ENCODE measurements at regions not wholly inside any gene's neighbourhood (a gene's known extent, or its start where the extent isn't known, plus 50 kb on each side); places are given as distances from the start of the nearest gene placed in this dataset.

DNA sequence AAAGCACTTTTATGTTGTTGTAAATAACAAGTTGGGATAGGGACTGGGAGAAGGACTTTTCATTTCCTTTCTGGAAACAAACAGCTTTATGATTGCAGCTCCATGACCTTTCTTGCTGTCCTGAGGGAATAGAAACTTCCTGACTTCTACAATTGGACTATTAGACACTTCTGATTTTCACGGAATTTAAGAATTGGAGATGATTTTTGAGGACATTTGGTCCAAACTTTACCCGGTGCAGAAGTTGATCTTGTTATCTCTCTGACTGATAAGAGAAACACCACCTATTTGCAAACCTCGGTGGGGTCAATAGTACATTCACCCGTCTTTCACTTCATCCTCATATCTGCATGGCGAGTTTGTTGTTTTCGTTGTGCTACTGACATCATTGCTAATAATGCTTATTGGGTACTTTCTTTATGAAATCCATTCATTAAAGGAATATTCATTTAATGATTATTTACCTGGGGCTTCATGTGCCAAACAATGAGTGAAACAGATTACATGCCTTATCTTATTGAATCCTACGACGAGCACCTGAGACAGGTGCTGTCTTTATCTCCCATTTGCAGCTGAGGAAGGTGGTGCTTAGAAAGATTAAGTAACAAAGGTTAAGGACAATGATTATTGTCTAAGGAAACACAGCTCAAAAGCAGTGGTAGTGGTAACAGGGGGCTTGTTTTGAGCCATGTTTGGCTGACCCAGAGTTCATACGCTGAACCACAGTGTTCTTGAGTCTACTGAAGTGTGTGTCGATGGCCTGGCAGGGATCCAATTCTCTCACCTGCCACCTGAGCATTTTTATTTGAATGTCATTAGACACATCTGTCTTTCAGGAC is 176.9 kb upstream of the FAM20A start:
- no peaks in the 10 kb centered on the region for H3K9me3 ChIP-seq (ENCODE audit: control insufficient read depth in 2 of 3, insufficient read depth in 1 of 3, low read length in 3 of 3)
- H3K27ac ChIP-seq (ENCODE audit: low read depth in 2 of 2, low read length in 2 of 2) = peak overlapping the region in 1 of 2 donors; percentile 13
- peaks cover 0 to 3% (median 0%) of the 10 kb centered on the region in 3 donors for H3K4me1 ChIP-seq (ENCODE audit: control insufficient read depth in 2 of 3, insufficient read depth in 2 of 3, low read depth in 1 of 3, low read length in 3 of 3)
- TF ChIP-seq, protein P1, sequence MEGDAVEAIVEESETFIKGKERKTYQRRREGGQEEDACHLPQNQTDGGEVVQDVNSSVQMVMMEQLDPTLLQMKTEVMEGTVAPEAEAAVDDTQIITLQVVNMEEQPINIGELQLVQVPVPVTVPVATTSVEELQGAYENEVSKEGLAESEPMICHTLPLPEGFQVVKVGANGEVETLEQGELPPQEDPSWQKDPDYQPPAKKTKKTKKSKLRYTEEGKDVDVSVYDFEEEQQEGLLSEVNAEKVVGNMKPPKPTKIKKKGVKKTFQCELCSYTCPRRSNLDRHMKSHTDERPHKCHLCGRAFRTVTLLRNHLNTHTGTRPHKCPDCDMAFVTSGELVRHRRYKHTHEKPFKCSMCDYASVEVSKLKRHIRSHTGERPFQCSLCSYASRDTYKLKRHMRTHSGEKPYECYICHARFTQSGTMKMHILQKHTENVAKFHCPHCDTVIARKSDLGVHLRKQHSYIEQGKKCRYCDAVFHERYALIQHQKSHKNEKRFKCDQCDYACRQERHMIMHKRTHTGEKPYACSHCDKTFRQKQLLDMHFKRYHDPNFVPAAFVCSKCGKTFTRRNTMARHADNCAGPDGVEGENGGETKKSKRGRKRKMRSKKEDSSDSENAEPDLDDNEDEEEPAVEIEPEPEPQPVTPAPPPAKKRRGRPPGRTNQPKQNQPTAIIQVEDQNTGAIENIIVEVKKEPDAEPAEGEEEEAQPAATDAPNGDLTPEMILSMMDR (IDR thresholded peaks at IDR 0.05; ENCODE audit: borderline replicate concordance, extremely low read depth, insufficient read depth) = no peak
- intact Hi-C loops (cut with DNase I) = loop anchor here (5.0 to 10.0 kb wide), 2 partner anchors 197 to 459 kb away; no protein-coding TSS in a partner anchor
- no peak overlapping the region for H3K4me3 ChIP-seq (ENCODE audit: low read length in 3 of 3)
- no peaks in the 10 kb centered on the region for H3K27me3 ChIP-seq (ENCODE audit: control insufficient read depth, insufficient read depth, low read length)
- no peak for FAIRE-seq
- H3K36me3 ChIP-seq (ENCODE audit: control insufficient read depth in 2 of 3, insufficient read depth in 3 of 3, low read length in 3 of 3) = no peaks in the 10 kb centered on the region
- no peak overlapping the region for H3K9ac ChIP-seq (ENCODE audit: low read length in 3 of 3)
- DNase-seq = no peak

DNA sequence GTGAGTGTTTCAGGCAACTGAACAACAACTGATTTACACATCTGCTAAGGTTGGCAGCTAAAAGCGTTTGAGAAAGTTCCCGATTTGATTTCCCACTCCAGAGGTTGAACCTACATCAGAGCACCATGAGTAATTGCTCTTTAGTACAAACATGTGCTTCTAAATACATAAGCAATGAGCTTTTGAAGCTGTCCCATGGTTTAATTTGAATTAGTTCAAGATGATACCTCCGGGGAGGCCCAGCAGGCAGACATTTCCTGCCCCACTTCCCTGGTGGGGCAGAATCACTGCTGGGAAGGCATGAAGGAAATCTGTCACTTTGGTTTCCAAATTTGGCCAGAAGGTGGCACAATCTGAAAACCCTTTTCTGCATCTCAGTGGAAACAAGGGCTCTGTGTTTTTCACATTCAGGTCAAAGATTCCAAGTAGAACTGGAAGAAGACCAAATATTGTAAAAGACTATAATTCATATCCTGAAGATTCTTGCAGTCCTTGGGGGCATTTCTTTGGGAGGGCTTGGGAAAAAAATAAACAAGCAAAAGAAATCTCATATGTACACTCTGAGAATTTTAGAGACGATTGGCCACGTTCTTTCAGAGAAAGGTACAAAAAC is 176.2 kb upstream of the FAM20A start:
- TF ChIP-seq, protein P1 (IDR thresholded peaks at IDR 0.05; ENCODE audit: borderline replicate concordance, extremely low read depth, insufficient read depth) = peak; percentile 78
- no peaks in the 10 kb centered on the region for H3K9me3 ChIP-seq (ENCODE audit: control insufficient read depth in 2 of 3, insufficient read depth in 1 of 3, low read length in 3 of 3)
- FAIRE-seq = peak; percentile 71
- peaks cover 0 to 3% (median 0%) of the 10 kb centered on the region in 3 donors for H3K4me1 ChIP-seq (ENCODE audit: control insufficient read depth in 2 of 3, insufficient read depth in 2 of 3, low read depth in 1 of 3, low read length in 3 of 3)
- peak overlapping the region in 1 of 2 donors; percentile 13 for H3K27ac ChIP-seq (ENCODE audit: low read depth in 2 of 2, low read length in 2 of 2)
- intact Hi-C loops (cut with DNase I) = loop anchor here (5.0 to 10.0 kb wide), 2 partner anchors 197 to 460 kb away; no protein-coding TSS in a partner anchor
- no peaks in the 10 kb centered on the region for H3K36me3 ChIP-seq (ENCODE audit: control insufficient read depth in 2 of 3, insufficient read depth in 3 of 3, low read length in 3 of 3)
- no peaks in the 10 kb centered on the region for H3K27me3 ChIP-seq (ENCODE audit: control insufficient read depth, insufficient read depth, low read length)
- H3K4me3 ChIP-seq (ENCODE audit: low read length in 3 of 3) = no peak overlapping the region
- DNase-seq = peak in 4 of 5 donors; percentile 46 to 91 (median 68)
- no peak overlapping the region for H3K9ac ChIP-seq (ENCODE audit: low read length in 3 of 3)

DNA sequence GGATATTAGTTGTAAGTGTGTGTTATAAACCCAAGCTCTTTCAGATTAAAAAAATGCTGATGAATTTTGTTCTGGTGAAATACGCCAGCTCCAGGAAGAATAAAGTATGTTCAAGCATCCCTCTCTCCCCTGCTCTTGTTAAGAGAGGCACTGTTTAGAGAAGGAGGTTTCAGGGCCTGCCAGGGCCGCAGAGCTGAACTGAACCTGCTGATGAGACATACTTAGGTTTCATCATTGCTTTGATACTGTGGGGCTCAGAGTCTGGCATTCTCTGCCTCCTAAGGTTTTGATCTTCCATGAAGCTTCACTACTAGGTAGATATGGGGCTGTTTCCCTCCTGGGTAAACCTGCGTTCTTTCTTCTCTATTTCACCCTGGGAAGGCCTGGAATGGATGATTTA is 175.3 kb upstream of the FAM20A start:
- TF ChIP-seq, protein P1 (IDR thresholded peaks at IDR 0.05; ENCODE audit: borderline replicate concordance, extremely low read depth, insufficient read depth) = no peak
- no peak for DNase-seq

More for the DNA sequence above, 175.3 kb upstream of the FAM20A start:
- H3K9me3 ChIP-seq (ENCODE audit: control insufficient read depth in 2 of 3, insufficient read depth in 1 of 3, low read length in 3 of 3) = no peaks in the 10 kb centered on the region
- H3K4me3 ChIP-seq (ENCODE audit: low read length in 3 of 3) = no peak overlapping the region
- no peaks in the 10 kb centered on the region for H3K27me3 ChIP-seq (ENCODE audit: control insufficient read depth, insufficient read depth, low read length)
- H3K27ac ChIP-seq (ENCODE audit: low read depth in 2 of 2, low read length in 2 of 2) = peak overlapping the region in 1 of 2 donors; percentile 8
- intact Hi-C loops (cut with DNase I) = loop anchor here (5.0 to 10.0 kb wide), 2 partner anchors 198 to 461 kb away; no protein-coding TSS in a partner anchor
- peaks cover 0 to 3% (median 0%) of the 10 kb centered on the region in 3 donors for H3K4me1 ChIP-seq (ENCODE audit: control insufficient read depth in 2 of 3, insufficient read depth in 2 of 3, low read depth in 1 of 3, low read length in 3 of 3)
- no peak overlapping the region for H3K9ac ChIP-seq (ENCODE audit: low read length in 3 of 3)
- no peak for FAIRE-seq
- no peaks in the 10 kb centered on the region for H3K36me3 ChIP-seq (ENCODE audit: control insufficient read depth in 2 of 3, insufficient read depth in 3 of 3, low read length in 3 of 3)

All from kidney (tissue), 13 donors.